ENCODE measurements at regions not wholly inside any gene's neighbourhood (a gene's known extent, or its start where the extent isn't known, plus 50 kb on each side); places are given as distances from the start of the nearest gene placed in this dataset.

GRCh38 chr4:157803845-157804521, 368.8 kb downstream of the GASK1B start:
- Histone ChIP-seq H3K4me3 (no peak overlapping the region), H3K36me3 (no peaks in the 10 kb centered on the region), H3K4me1 (no peaks in the 10 kb centered on the region), H3K27ac (no peak overlapping the region), H3K9me3 (peaks cover 0 to 8% (median 0%) of the 10 kb centered on the region in 4 donors), H3K27me3 (no peaks in the 10 kb centered on the region)
- 35 to 51% methylated on average over 1 of the region's 1 CpG for WGBS, 2 donors
- TF ChIP-seq POLR2A (IDR thresholded peaks at IDR 0.05) (no peak), EP300 (IDR thresholded peaks at IDR 0.05) (no peak), CTCF (IDR thresholded peaks at IDR 0.05) (no peak)
- DNase-seq (ENCODE audit: low spot score in 2 of 2): no peak

GRCh38 chr4:157803421-157803820, 369.4 kb downstream of the GASK1B start:
- no peaks in the 10 kb centered on the region for H3K27me3 ChIP-seq
- no peak overlapping the region for H3K4me3 ChIP-seq
- no peaks in the 10 kb centered on the region for H3K36me3 ChIP-seq
- WGBS, 2 donors: 51 to 67% methylated on average over 3 of the region's 3 CpGs
- no peak for TF ChIP-seq EP300 (IDR thresholded peaks at IDR 0.05)
- no peak for TF ChIP-seq POLR2A (IDR thresholded peaks at IDR 0.05)
- TF ChIP-seq CTCF (IDR thresholded peaks at IDR 0.05): no peak
- H3K4me1 ChIP-seq: no peaks in the 10 kb centered on the region
- H3K27ac ChIP-seq: no peak overlapping the region
- no peak for DNase-seq (ENCODE audit: low spot score in 2 of 2)
- peaks cover 0 to 8% (median 0%) of the 10 kb centered on the region in 4 donors for H3K9me3 ChIP-seq

- no peaks in the 10 kb centered on the region for H3K27me3 ChIP-seq
Measured at GRCh38 chr4:157795495-157795894, 377.3 kb downstream of the GASK1B start.

DNA sequence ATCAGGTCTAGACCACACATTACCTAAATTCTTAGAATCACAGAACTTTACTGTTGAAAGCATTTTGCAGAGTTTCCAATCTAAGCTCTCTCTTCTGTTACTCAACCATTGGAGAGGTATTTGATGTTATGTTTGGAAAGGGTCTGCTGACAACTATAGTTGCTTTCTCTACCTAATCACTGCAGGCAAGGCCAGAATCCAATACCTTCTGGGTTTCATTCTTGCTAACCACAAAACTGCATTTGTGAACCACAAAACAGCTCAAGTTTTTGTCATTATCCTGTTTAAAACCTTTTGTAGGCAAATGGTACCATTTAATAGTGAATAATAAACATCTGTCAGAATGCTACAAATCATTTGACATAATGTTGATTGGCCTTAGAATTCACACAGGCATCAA, 380.1 kb downstream of the GASK1B start:
- no peak for DNase-seq (ENCODE audit: low spot score in 2 of 2)
- Histone ChIP-seq H3K4me3 (no peak overlapping the region), H3K27ac (no peak overlapping the region), H3K36me3 (no peaks in the 10 kb centered on the region), H3K27me3 (no peaks in the 10 kb centered on the region), H3K9me3 (no peaks in the 10 kb centered on the region), H3K4me1 (no peaks in the 10 kb centered on the region)
- TF ChIP-seq CTCF (IDR thresholded peaks at IDR 0.05): no peak
- TF ChIP-seq EP300 (IDR thresholded peaks at IDR 0.05): no peak
- TF ChIP-seq POLR2A (IDR thresholded peaks at IDR 0.05): no peak

More at GRCh38 chr4:157795495-157795894, 377.3 kb downstream of the GASK1B start:
- 46 to 47% methylated on average over 1 of the region's 1 CpG for WGBS, 2 donors
- DNase-seq (ENCODE audit: low spot score in 2 of 2): no peak
- Histone ChIP-seq H3K4me3 (no peak overlapping the region), H3K27ac (no peak overlapping the region), H3K4me1 (no peaks in the 10 kb centered on the region), H3K9me3 (peaks cover 0 to 5% (median 0%) of the 10 kb centered on the region in 4 donors), H3K36me3 (no peaks in the 10 kb centered on the region)
- no peak for TF ChIP-seq CTCF (IDR thresholded peaks at IDR 0.05)
- TF ChIP-seq EP300 (IDR thresholded peaks at IDR 0.05): no peak
- no peak for TF ChIP-seq POLR2A (IDR thresholded peaks at IDR 0.05)

DNA sequence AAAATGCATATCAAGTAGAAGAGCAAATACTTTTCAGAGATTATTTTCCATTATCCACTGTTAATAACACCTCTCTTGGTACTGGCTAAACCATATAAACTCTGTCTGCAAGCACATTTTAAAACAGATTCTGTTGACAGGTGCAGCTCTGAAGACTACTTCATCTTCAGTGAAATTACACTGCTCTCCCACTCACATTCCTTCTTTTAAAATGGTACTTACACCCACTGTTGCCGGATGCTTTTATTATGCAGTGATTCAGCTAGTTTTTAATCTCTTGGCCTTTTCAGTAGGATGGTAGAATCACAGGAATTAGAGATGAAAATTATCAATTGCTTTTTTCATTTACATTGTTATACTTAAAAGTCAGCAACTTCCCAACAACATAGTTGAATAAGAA, 381.6 kb downstream of the GASK1B start:
- Histone ChIP-seq H3K9me3 (no peaks in the 10 kb centered on the region), H3K27ac (no peak overlapping the region), H3K36me3 (no peaks in the 10 kb centered on the region), H3K27me3 (no peaks in the 10 kb centered on the region), H3K4me3 (no peak overlapping the region), H3K4me1 (no peaks in the 10 kb centered on the region)
- 31 to 52% methylated on average over 1 of the region's 1 CpG for WGBS, 2 donors
- TF ChIP-seq CTCF (IDR thresholded peaks at IDR 0.05): no peak
- TF ChIP-seq POLR2A (IDR thresholded peaks at IDR 0.05): no peak
- no peak for TF ChIP-seq EP300 (IDR thresholded peaks at IDR 0.05)
- DNase-seq (ENCODE audit: low spot score in 2 of 2): no peak

All from tibial nerve (tissue), 4 donors.